ENCODE measurements at regions not wholly inside any gene's neighbourhood (a gene's known extent, or its start where the extent isn't known, plus 50 kb on each side); places are given as distances from the start of the nearest gene placed in this dataset.
"Not testable (repeated sequence)": the region's sequence is repeated elsewhere in the genome, so short reads cannot be mapped to it uniquely, and the experiment has no call there.

GRCh38 chr16:35102780-35103403 lies 1643.5 kb downstream of the TP53TG3F start:
- H3K27ac ChIP-seq = no peak overlapping the region
- no peak overlapping the region for H3K4me3 ChIP-seq
- 0 to 83% (median 22%) methylated on average over 1 to 6 of the region's 6 CpGs; no CpG with 5 or more reads in 1 of the 10 experiments for WGBS, 10 experiments
- ATAC-seq (replicated peaks in 6 of 8) = peak in 1 of 8 experiments; percentile 29
- in situ Hi-C loops (cut with MboI; ENCODE audit: low pct_unique_long_range_greater_than_20kb in 2 of 9, low sequenced_read_pairs in 9 of 9, unreplicated experiment in 9 of 9) = no loop called here
- no peaks in the 10 kb centered on the region for H3K4me1 ChIP-seq (replicated peaks in 1 of 2)

- H3K4me3 ChIP-seq; H3K27ac ChIP-seq; H3K4me1 ChIP-seq (replicated peaks in 1 of 2); in situ Hi-C loops (cut with MboI; ENCODE audit: low pct_unique_long_range_greater_than_20kb in 2 of 9, low sequenced_read_pairs in 9 of 9, unreplicated experiment in 9 of 9); ATAC-seq (replicated peaks in 6 of 8): not testable (repeated sequence)
- WGBS, 10 experiments = 33 to 72% (median 56%) methylated on average over 1 to 4 of the region's 4 CpGs; no CpG with 5 or more reads in 1 of the 10 experiments
Measured at GRCh38 chr16:35111772-35112171, 1652.4 kb downstream of the TP53TG3F start.

GRCh38 chr16:35131429-35131828 lies 1672.0 kb downstream of the TP53TG3F start:
- ATAC-seq (replicated peaks in 6 of 8) = no peak
- in situ Hi-C loops (cut with MboI; ENCODE audit: low pct_unique_long_range_greater_than_20kb in 2 of 9, low sequenced_read_pairs in 9 of 9, unreplicated experiment in 9 of 9) = no loop called here
- Histone ChIP-seq H3K4me1 (replicated peaks in 1 of 2) (no peaks in the 10 kb centered on the region), H3K27ac (no peak overlapping the region), H3K4me3 (no peak overlapping the region)
- 0 to 70% (median 22%) methylated on average over 1 to 4 of the region's 4 CpGs for WGBS, 10 experiments

GRCh38 chr16:35134471-35134870 lies 1675.1 kb downstream of the TP53TG3F start:
- no peak for ATAC-seq (replicated peaks in 6 of 8)
- in situ Hi-C loops (cut with MboI; ENCODE audit: low pct_unique_long_range_greater_than_20kb in 2 of 9, low sequenced_read_pairs in 9 of 9, unreplicated experiment in 9 of 9) = no loop called here
- H3K27ac ChIP-seq = no peak overlapping the region
- no peak overlapping the region for H3K4me3 ChIP-seq
- no peaks in the 10 kb centered on the region for H3K4me1 ChIP-seq (replicated peaks in 1 of 2)
- 0 to 43% (median 0%) methylated on average over 1 to 2 of the region's 2 CpGs; no CpG with 5 or more reads in 2 of the 10 experiments for WGBS, 10 experiments

GRCh38 chr16:35140293-35140986 lies 1681.0 kb downstream of the TP53TG3F start:
- 55 to 90% (median 62%) methylated on average over 2 to 8 of the region's 33 CpGs; no CpG with 5 or more reads in 7 of the 10 experiments for WGBS, 10 experiments
- in situ Hi-C loops (cut with MboI; ENCODE audit: low pct_unique_long_range_greater_than_20kb in 2 of 9, low sequenced_read_pairs in 9 of 9, unreplicated experiment in 9 of 9) = no loop called here
- Histone ChIP-seq H3K4me3 (no peak overlapping the region), H3K4me1 (replicated peaks in 1 of 2) (no peaks in the 10 kb centered on the region), H3K27ac (no peak overlapping the region)
- no peak for ATAC-seq (replicated peaks in 6 of 8)

- WGBS, 10 experiments = 42 to 79% (median 64%) methylated on average over 5 to 14 of the region's 18 CpGs; no CpG with 5 or more reads in 3 of the 10 experiments
- no peak for ATAC-seq (replicated peaks in 6 of 8)
- Histone ChIP-seq H3K27ac (no peak overlapping the region), H3K4me1 (replicated peaks in 1 of 2) (no peaks in the 10 kb centered on the region), H3K4me3 (no peak overlapping the region)
- in situ Hi-C loops (cut with MboI; ENCODE audit: low pct_unique_long_range_greater_than_20kb in 2 of 9, low sequenced_read_pairs in 9 of 9, unreplicated experiment in 9 of 9) = no loop called here
Measured at GRCh38 chr16:35141303-35141702, 1681.9 kb downstream of the TP53TG3F start.

- no peak for ATAC-seq (replicated peaks in 6 of 8)
- in situ Hi-C loops (cut with MboI; ENCODE audit: low pct_unique_long_range_greater_than_20kb in 2 of 9, low sequenced_read_pairs in 9 of 9, unreplicated experiment in 9 of 9) = no loop called here
- Histone ChIP-seq H3K27ac (no peak overlapping the region), H3K4me1 (replicated peaks in 1 of 2) (no peaks in the 10 kb centered on the region), H3K4me3 (no peak overlapping the region)
- WGBS, 10 experiments = 0 to 47% (median 22%) methylated on average over 1 to 3 of the region's 6 CpGs; no CpG with 5 or more reads in 5 of the 10 experiments
Measured at GRCh38 chr16:35142147-35142808, 1682.9 kb downstream of the TP53TG3F start.

GRCh38 chr16:35142809-35143192 lies 1683.4 kb downstream of the TP53TG3F start:
- H3K4me3 ChIP-seq = no peak overlapping the region
- ATAC-seq (replicated peaks in 6 of 8) = no peak
- WGBS, 10 experiments = 74% methylated on average over 3 of the region's 12 CpGs; no CpG with 5 or more reads in 9 of the 10 experiments
- no peaks in the 10 kb centered on the region for H3K4me1 ChIP-seq (replicated peaks in 1 of 2)
- H3K27ac ChIP-seq = no peak overlapping the region
- in situ Hi-C loops (cut with MboI; ENCODE audit: low pct_unique_long_range_greater_than_20kb in 2 of 9, low sequenced_read_pairs in 9 of 9, unreplicated experiment in 9 of 9) = no loop called here

GRCh38 chr16:35144212-35144932 lies 1685.0 kb downstream of the TP53TG3F start:
- H3K27ac ChIP-seq = no peak overlapping the region
- H3K4me1 ChIP-seq (replicated peaks in 1 of 2) = no peaks in the 10 kb centered on the region
- in situ Hi-C loops (cut with MboI; ENCODE audit: low pct_unique_long_range_greater_than_20kb in 2 of 9, low sequenced_read_pairs in 9 of 9, unreplicated experiment in 9 of 9) = no loop called here
- 0 to 82% (median 57%) methylated on average over 1 to 16 of the region's 22 CpGs for WGBS, 10 experiments
- H3K4me3 ChIP-seq = no peak overlapping the region
- no peak for ATAC-seq (replicated peaks in 6 of 8)

GRCh38 chr16:35146031-35146710 lies 1686.8 kb downstream of the TP53TG3F start:
- 45 to 100% (median 79%) methylated on average over 2 to 9 of the region's 23 CpGs; no CpG with 5 or more reads in 1 of the 10 experiments for WGBS, 10 experiments
- no peak for ATAC-seq (replicated peaks in 6 of 8)
- H3K27ac ChIP-seq = no peak overlapping the region
- H3K4me3 ChIP-seq = no peak overlapping the region
- no peaks in the 10 kb centered on the region for H3K4me1 ChIP-seq (replicated peaks in 1 of 2)
- in situ Hi-C loops (cut with MboI; ENCODE audit: low pct_unique_long_range_greater_than_20kb in 2 of 9, low sequenced_read_pairs in 9 of 9, unreplicated experiment in 9 of 9) = no loop called here

GRCh38 chr16:35146723-35147458 lies 1687.5 kb downstream of the TP53TG3F start:
- WGBS, 10 experiments = 0 to 80% (median 50%) methylated on average over 1 to 6 of the region's 14 CpGs; no CpG with 5 or more reads in 3 of the 10 experiments
- Histone ChIP-seq H3K27ac (no peak overlapping the region), H3K4me1 (replicated peaks in 1 of 2) (no peaks in the 10 kb centered on the region), H3K4me3 (no peak overlapping the region)
- ATAC-seq (replicated peaks in 6 of 8) = no peak
- in situ Hi-C loops (cut with MboI; ENCODE audit: low pct_unique_long_range_greater_than_20kb in 2 of 9, low sequenced_read_pairs in 9 of 9, unreplicated experiment in 9 of 9) = no loop called here

All from motor neuron (in vitro differentiated cells).